ENCODE measurements at regions not wholly inside any gene's neighbourhood (a gene's known extent, or its start where the extent isn't known, plus 50 kb on each side); places are given as distances from the start of the nearest gene placed in this dataset.
"Not testable (repeated sequence)": the region's sequence is repeated elsewhere in the genome, so short reads cannot be mapped to it uniquely, and the experiment has no call there.

DNA sequence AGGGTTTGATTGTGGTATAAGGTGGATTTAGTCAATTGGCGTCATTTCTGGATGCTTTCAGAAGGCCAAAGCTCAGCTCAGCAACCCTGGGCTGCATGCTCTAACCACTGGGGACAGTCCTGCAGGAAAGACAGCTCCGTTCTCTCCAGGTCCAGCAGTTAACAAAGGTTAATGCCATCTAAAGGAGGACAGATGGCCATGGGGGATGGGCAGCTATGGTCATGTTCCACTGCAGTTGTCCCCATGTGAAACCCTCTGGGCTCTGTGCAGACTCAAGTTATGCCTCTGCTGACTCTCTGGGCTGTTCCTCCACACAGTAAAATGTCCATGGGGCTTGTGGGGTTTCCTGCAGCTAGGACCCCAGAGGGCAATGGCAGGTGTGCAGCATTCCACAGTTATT is 562.1 kb upstream of the ADGRL3 start:
- no peak for DNase-seq (ENCODE audit: low read depth)

DNA sequence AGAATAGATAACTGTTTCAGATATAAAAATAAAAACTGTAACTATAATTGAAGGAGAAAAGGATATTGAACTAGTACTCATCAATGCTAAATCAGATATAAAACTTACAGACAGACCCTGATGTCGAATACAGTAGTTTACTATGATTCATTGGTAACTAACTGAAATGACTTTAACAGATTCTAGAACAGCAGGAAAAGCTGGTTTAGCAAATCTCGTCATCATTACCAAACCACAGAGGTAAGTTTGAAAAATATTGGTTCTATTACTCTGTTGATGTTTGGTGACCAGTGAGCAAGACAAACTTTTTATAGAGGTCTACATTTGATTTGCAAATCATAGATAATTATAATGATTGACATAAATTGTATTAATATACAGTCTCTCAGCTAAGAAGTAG is 551.4 kb upstream of the ADGRL3 start:
- no peak for DNase-seq (ENCODE audit: low read depth)

DNA sequence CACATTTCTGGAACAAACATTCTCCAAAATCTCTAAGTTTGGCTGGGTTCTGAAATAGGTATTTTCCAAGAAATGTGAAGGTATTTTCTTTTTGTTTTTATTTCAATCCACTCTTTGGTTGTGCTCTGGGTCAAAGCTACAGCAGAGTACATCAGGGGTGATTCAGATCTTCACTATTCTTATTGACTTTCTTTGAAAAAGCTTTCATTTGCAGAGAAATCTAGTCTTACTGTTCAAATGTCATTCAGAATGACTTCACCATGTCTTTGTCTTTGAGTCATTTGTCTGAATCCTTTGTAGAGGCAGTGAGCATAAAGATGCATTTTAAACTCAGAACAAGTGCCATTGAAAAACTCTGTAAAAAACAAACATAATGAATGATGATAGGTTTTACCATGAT is 547.2 kb upstream of the ADGRL3 start:
- no peak for DNase-seq (ENCODE audit: low read depth)

DNA sequence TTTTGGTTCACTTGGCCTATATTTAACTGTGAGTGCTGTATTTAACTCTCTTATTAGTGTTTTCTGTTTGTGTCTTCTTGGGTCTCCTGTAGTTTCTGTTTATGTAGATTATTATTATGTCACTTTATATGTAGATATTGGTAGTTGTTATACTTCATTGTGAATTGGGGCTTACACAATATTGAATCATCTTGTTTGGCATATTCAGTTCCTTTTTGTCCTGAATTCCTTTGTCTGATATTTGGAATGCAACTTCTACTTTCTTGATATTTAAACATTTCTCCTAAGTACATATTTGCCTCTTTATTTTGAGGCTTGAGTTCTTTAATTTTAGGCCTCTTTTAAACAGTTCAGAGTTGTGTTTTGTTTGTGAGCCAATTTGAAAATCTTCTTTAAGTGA is 544.8 kb upstream of the ADGRL3 start:
- DNase-seq (ENCODE audit: low read depth) = no peak

DNA sequence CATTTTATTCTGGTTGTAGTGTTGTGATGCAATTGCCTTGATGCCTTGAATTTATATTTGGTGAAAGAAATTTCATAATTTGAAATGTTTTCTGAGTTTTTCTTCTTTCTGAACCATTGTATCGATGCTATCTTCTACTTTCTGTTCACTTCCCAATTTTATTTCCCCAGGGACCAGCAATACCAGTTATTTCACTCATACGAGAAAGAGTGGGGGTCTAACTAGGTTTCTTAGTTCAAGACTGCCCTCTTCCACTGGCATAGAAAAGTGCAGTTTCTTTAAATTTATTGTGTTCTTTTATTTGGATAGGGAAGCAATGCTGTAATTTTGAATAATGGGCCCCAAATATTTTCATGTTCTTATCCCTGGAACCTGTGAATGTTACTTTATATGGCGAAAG is 544.0 kb upstream of the ADGRL3 start:
- no peak for DNase-seq (ENCODE audit: low read depth)

DNA sequence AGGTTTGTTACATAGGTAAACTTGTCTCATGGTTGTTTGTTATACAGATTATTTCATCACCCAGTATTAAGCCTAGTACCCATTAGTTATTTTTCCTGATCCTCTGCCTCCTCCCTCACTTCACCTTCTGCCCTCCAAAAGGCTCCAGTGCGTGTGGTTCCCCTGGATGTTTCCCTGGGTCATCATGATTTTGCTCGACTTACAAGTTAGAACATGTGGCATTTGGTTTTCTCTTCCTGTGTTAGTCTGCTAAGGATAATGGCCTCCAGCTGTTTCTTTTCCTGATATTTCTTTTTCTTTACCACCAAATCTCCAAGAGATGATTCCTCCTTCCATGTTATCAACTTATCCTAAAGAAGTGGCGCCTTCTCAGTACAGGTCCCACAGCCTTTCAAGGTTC is 543.1 kb upstream of the ADGRL3 start:
- DNase-seq (ENCODE audit: low read depth) = no peak

DNA sequence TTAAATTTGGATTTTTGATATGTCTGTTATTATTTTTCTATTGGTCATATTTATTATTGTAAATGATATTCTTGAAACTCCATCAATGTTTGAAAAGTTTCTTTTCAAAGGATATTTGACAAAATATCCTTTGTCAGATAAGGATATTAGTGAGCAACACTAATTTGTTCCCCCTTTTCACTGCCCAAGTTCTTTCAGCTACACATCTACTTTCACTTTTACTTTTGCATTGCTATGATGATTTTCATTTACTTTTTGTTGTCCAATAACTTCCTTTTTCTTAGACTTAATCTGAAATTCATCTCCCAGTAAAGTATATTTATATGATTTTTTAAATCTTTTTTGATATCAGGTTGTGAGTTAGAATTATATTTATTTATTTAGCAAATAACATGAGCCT is 542.3 kb upstream of the ADGRL3 start:
- no peak for DNase-seq (ENCODE audit: low read depth)

DNA sequence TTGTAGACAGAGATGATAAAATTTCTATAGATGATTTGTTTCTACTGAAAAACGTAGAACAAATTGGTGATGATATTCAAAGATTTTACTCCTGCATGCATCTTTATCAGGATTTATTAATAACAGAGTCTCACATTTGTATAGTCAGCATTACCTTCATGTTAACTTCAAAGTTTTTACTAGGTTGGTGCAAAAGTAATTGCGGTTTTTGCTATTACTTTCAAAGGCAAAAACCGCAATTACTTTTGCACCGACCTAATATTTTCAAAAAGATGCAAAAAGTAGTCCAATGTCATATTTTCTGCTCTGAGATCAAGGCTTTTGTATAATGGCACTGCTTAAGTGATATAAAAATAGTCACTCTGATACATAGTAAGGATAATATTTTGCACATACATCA is 536.4 kb upstream of the ADGRL3 start:
- no peak for DNase-seq (ENCODE audit: low read depth)

DNA sequence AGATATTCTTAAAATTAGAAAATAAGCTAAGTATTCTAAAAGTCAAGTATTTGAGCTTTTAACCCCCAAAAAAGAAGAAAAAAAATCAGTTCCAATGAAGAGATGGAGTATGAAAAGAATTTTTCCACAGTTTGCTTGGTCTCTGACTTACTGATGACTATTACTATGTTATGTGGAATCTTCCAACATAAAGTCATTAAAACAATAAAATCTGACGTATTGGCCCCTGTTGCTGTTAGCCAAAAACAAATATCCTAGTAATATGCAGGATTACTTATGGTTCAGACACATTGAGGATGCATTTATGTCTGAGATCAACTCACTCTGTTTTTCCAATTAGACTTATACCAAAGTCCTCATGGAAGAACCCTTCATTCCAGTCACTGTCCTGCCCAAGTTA is 517.2 kb upstream of the ADGRL3 start:
- DNase-seq (ENCODE audit: low read depth) = no peak

DNA sequence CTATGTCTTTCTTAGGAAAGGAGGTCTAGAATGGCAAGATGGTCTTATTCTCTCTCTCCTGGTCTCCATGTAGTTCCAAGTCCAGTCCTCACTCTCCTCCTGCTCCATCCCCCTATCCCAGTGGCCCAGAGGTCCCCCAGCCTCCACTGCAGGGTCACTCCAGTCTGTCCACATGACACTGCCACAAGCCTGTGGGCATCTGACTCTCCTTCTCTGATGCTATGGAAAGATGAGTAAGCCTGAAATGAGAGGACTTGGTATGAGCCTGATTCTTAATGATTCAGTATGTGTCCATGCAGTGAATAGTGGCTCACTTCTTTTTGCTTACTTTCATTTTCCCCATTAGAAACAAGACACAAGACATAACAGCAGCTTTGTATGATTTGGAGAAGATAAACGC is 516.8 kb upstream of the ADGRL3 start:
- peak; percentile 10 for DNase-seq (ENCODE audit: low read depth)

DNA sequence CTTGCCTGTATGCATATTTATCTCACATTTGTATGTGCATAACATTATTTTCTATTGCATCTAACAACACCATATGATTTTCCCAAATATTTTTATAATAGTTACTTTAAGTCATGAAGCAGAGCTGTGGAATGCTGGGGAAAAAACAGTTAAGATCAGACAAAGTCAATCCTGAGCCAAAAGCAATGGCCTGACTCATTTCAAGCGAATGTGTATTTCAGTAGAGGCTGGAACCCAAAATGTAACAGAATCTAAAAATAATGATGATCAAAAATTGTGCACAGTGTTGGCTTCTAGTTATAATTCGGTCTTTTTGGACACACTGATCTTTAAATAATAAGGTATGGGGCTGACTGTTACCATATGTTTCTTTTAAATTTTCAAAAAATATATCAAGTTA is 516.2 kb upstream of the ADGRL3 start:
- DNase-seq (ENCODE audit: low read depth) = no peak

DNA sequence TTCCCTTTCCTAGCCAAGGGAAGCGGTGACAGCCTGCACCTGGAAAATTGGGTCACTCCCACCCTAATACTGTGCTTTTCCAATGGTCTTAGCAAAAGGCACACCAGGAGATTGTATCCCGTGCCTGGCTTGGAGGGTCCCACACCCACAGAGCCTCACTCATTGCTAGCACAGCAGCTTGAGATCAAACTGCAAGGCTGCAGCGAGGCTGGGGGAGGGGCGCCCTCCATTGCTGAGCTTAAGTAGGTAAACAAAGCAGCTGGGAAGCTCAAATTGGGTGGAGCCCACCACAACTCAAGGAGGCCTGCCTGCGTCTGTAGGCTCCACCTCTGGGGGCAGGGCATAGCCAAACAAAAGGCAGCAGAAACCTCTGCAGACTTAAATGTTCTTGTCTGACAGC is 504.1 kb upstream of the ADGRL3 start:
- not testable (repeated sequence) for DNase-seq (ENCODE audit: low read depth)

DNA sequence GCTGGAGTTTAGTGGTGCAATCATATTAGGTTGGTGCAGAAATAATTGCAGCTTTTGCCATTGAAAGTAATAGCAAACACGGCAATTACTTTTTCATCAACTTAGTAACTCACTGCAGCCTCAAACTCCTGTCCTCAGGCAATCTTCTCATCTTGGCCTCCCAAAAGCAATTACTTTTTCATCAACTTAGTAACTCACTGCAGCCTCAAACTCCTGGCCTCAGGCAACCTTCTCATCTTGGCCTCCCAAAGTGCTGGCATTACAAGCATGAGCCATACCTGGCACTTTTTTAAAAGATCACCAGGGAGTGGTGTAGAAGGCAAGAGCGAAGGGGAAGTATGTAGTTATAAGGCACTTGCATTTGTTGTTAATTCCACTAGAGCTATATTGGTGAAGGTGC is 491.1 kb upstream of the ADGRL3 start:
- no peak for DNase-seq (ENCODE audit: low read depth)

DNA sequence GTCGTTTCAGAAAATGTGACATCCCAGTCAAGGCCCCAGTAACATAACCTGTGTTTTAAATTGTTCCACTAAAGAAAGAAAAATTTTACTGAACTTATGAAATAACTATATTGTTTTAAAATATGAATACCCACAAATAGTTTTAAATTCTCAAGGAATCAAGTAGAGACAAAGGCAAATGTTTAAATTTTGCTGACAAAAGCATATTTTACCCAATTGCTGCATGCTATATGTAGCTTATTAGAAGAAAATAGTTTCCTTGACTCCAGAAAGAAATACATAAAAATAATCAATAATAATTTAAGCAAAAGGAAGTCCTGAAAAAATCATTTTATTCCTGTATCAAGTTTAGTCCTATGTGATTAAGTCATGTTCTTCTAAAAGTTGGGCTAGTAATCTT is 481.3 kb upstream of the ADGRL3 start:
- no peak for DNase-seq (ENCODE audit: low read depth)

DNA sequence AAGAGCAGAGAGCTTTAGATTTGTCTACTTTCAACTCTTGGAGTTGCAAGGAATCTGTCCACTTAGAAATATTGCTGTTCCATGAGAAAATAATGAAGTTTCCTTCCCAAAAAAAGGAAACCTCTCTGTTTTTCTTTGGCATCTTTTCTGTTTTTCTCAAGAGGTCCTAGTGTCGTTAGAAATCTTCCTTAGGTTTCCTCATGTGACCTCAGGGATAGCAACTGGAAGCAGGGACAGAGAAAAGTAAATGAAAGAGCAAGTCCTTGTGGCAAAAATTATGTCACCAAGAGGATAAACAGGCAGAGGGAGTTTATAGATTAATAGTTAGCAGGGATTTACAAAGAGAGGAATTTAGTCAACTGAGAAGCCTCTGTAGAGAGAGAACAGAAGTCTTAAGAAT is 478.4 kb upstream of the ADGRL3 start:
- DNase-seq (ENCODE audit: low read depth) = no peak

DNA sequence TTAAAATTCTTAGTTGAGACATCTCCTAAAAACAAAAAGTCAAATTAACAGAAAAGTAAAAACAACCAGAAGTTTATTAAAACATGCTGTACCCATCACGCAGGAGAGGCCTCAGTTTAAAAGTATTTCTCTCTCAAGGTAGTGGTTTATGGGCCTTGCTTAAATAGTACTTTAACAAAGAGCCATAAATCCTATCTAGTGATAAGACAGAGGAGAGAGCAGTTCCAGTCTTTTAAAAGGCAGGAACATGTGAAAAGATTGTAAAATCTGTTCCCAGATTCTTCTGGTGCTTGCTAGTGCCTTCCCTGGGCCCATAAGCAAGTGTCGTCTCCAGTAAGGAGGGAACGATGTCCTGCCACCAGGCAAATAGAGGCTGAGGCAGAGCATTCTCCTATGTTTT is 476.3 kb upstream of the ADGRL3 start:
- no peak for DNase-seq (ENCODE audit: low read depth)

DNA sequence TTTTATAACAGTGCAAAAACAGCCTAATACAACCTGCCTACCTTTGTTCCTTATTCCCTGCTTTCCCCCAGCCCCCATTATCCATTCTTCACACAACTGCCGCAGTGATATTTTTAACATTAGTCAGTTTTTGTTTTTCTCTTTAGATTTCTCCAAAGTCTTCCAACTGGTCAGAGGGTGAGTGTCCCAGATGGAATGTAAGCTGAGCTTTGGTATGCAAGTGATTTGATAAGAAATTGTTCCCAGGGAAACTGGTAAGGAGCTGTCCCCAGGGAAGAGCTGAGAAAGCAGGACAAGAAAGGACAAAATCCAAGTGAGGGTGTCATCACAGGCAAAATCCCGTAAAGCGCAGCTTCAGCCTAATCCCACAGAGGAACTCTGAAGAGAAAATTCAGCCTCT is 475.5 kb upstream of the ADGRL3 start:
- peak; percentile 1 for DNase-seq (ENCODE audit: low read depth)

DNA sequence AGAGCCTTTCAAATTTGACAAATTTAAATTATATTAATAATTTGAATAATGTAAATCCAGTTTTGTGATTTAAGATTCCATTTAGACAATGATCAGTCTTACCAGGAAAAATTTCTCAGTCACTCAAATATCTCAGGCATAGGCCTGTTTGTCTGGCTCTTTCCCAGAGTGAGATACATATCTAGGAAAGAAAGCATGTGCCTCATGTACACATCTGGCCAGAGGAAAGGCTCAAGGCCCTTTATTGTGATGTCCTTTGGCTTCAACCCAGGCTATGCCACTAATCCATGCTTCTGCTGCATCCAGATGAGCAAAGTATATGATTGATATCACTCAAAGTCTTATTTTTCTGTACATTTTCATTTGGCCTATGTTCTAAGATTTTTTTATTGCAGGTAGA is 473.3 kb upstream of the ADGRL3 start:
- DNase-seq (ENCODE audit: low read depth) = no peak

DNA sequence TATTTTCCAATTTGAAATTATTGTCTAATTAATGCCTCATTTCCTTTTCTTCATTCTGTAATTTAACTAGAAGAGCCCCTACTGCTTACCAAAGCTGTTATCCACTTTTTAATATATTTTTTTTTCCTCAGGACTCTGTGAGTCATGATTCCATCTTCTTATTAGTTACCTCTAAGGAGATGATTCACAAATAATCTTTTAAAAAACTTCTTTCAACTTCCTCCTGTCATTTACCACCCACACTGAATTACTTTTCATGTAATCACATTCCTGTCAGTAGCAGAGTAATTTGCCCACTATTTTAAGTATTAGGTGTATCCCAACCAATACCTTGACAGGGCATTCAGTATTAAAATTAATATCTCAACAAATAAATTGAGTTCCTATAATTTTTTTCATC is 470.9 kb upstream of the ADGRL3 start:
- DNase-seq (ENCODE audit: low read depth) = no peak

DNA sequence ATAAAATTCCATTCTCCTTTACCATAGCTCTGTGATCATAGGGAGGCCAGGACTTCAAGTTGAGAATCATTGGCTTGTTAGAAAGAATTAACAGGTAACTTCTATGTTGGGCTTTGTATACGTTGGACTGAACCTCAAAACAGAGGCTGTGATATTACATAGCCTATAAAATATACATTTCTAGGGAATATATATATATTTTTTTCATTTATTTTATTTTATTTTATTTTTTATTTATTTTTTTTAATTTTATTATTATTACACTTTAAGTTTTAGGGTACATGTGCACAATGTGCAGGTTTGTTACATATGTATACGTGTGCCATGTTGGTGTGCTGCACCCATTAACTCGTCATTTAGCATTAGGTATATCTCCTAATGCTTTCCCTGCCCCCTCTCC is 470.4 kb upstream of the ADGRL3 start:
- DNase-seq (ENCODE audit: low read depth) = not testable (repeated sequence)

DNA sequence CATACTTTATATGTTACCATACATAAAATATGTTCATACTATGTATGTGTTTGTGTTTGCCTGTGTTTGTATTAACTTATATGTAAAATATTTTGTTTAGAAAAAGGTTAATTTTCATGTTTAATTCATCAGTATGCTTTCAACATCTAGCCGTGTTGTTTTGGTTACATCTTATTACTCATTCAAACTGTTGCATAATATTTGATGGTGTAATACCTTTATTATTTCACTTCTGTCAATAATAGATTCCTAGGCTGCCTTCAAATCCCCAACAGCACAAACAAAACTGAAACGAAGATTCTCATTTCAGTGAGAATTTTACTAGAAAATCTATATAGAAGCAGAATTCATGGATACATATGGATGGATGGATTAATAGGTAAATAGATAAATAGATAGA is 462.3 kb upstream of the ADGRL3 start:
- DNase-seq (ENCODE audit: low read depth) = no peak

DNA sequence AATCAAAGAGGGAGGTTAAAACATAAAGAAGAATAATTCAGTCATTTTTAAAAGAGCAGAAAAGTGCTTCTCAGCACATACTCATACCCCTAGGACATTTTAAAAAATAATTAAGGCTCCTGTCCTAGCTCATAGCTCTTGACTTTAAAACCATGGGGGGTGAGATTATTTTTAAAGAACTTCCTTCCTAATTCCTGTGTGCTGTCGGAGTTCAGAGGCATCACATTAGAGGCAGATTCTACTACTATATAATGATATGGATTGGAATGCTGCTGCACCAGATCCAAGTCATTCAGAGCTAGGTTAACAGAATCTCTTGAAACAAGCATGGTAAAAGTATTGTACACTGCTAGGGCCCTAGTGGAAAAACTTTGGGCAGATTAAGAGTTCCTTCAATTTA is 456.5 kb upstream of the ADGRL3 start:
- no peak for DNase-seq (ENCODE audit: low read depth)

DNA sequence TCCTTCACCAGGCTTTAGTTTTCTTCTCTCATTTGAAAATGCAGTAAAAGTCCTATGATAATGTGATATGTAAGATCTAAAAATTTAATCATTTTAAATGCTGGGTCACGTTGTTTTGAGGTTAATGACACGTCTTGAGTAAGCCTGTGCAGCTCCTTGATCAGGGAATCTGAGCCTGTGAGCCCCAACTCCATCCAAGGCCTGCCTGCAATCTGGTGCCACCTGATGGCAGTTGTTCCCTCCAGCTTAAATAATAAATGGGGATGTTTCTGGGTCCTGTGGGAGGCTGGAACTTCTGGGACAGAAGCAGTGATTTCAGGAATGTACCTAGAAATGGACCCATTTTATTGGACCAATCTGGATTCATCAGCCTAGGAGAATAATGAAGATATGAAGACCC is 455.4 kb upstream of the ADGRL3 start:
- no peak for DNase-seq (ENCODE audit: low read depth)

DNA sequence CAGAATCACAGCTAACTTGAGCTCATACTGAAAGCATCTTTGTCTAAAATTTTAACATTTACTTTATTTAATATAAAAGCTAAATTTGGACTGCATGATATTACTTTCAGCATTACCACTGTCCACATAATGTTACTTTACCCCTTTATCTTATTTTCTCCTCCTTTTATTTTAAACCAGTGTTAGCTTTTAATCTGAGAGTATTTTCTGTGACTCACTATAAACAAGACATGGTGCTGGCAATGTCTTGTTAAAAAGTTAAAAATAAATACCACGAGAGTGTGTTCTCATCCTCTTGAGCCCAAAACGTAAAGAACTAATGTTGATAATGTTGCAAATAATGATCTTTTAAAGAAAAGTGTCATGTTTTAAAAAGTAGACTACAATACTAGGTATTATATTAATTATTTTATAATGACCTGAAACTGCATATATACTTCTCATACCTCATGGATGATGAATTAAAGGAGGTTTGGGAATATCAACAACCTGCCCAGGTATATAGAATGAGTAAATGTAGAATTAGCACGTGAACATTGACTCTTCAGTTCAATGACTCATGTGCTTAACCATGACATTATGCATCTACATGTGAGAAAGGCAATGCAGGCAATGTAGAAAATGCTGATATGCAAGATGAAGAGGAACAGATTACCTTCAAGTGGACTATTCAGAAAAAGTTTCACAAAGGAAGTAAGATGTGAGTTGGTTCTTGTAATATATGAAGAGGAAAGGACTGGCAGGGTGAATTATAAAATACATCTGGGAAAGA is 454.1 kb upstream of the ADGRL3 start:
- no peak for DNase-seq (ENCODE audit: low read depth)
